IMR-90 (cell line): ENCODE measurements at regions not wholly inside any gene's neighbourhood (a gene's known extent, or its start where the extent isn't known, plus 50 kb on each side); places are given as distances from the start of the nearest gene placed in this dataset.
"Not testable (repeated sequence)": the region's sequence is repeated elsewhere in the genome, so short reads cannot be mapped to it uniquely, and the experiment has no call there.

Experiments
- ATAC-seq: fragments of 200-7000 bp; cut with Tn5 transposase; 2 replicates; pipeline ENCODE4 v1.9.1; 2020; ENCODE audit warnings: low read depth, mild to moderate bottlenecking, moderate library complexity
- BruUV-seq: library from RNA; stranded (reverse); fragments of 400-500 nt; replicated peaks from 2 replicates; lab custom pipeline; 2021; lab: Mats Ljungman, UMichigan
- CTCF ChIA-PET: fragments of 300-600 bp; formaldehyde crosslinking; extraction: SDS; loops from one replicate; lab custom pipeline; 2021; ENCODE audit warnings: antibody characterized with exemption; lab: Yijun Ruan, JAX
- POLR2A ChIA-PET: fragments of 300-600 bp; sonication (Branson Sonifier 250); formaldehyde crosslinking; loops from one replicate; lab custom pipeline; 2022; ENCODE audit warnings: antibody characterized with exemption; ENCODE audit not compliant: unreplicated experiment; lab: Charles Lee
- DNase-seq: peaks from one replicate; pipeline ENCODE4 v3.0.0; 2013
- H2AFZ ChIP-seq: replicated peaks from 2 replicates; pipeline ENCODE3; 2013; ENCODE audit warnings: low read length, mild to moderate bottlenecking; ENCODE audit not compliant: poor library complexity
- H2AK5ac ChIP-seq: 2 replicates; pipeline ENCODE4 v1.6.1; 2013; ENCODE audit warnings: low read depth, low read length, inconsistent platforms
- H2AK9ac ChIP-seq: replicated peaks from 2 replicates; pipeline ENCODE3; 2013; ENCODE audit warnings: mild to moderate bottlenecking, low read depth, low read length, moderate library complexity; ENCODE audit not compliant: poor library complexity
- H2BK120ac ChIP-seq: 2 replicates; pipeline ENCODE4 v1.6.1; 2013; ENCODE audit warnings: low read depth, low read length, inconsistent platforms
- H2BK15ac ChIP-seq: 3 replicates; pipeline ENCODE4 v1.6.1; 2013; ENCODE audit warnings: low read depth, low read length, inconsistent platforms
- H2BK20ac ChIP-seq: 2 replicates; pipeline ENCODE4 v1.6.1; 2013; ENCODE audit warnings: low read depth, mild to moderate bottlenecking, inconsistent platforms, low read length, moderate library complexity
- H2BK5ac ChIP-seq: 2 replicates; pipeline ENCODE4 v1.6.1; 2013; ENCODE audit warnings: mild to moderate bottlenecking, low read depth, low read length, inconsistent platforms; ENCODE audit not compliant: poor library complexity, severe bottlenecking
- H3K14ac ChIP-seq: replicated peaks from 2 replicates; pipeline ENCODE4 v1.6.1; 2013; ENCODE audit warnings: low read depth, low read length, inconsistent platforms
- H3K18ac ChIP-seq: 2 replicates; pipeline ENCODE4 v1.6.1; 2013; ENCODE audit warnings: low read depth, low read length, control low read depth
- H3K23ac ChIP-seq: 2 replicates; pipeline ENCODE4 v1.6.1; 2013; ENCODE audit warnings: low read depth, low read length, inconsistent platforms
- H3K27ac ChIP-seq: 2 replicates; pipeline ENCODE4 v1.5.1; 2013; ENCODE audit warnings: mild to moderate bottlenecking, control low read depth, low read length; ENCODE audit not compliant: insufficient read depth
- H3K27me3 ChIP-seq: 2 replicates; pipeline ENCODE4 v1.6.1; 2013; ENCODE audit warnings: low read length; ENCODE audit not compliant: control insufficient read depth, insufficient read depth
- H3K36me3 ChIP-seq: 2 replicates; pipeline ENCODE4 v1.6.1; 2013; ENCODE audit warnings: low read length, mixed read lengths; ENCODE audit not compliant: control insufficient read depth, insufficient read depth
- H3K4ac ChIP-seq: 2 replicates; pipeline ENCODE4 v1.6.1; 2013; ENCODE audit warnings: low read depth, low read length, inconsistent platforms
- H3K4me1 ChIP-seq: 2 replicates; pipeline ENCODE4 v1.6.1; 2013; ENCODE audit warnings: low read length, mixed read lengths; ENCODE audit not compliant: control insufficient read depth, insufficient read depth
- H3K4me2 ChIP-seq: 2 replicates; pipeline ENCODE4 v1.6.1; 2013; ENCODE audit warnings: low read depth, mild to moderate bottlenecking, control low read depth, low read length, moderate library complexity
- H3K4me3 ChIP-seq: 2 replicates; pipeline ENCODE4 v1.5.1; 2013; ENCODE audit warnings: low read depth, mild to moderate bottlenecking, control low read depth, low read length, moderate library complexity; ENCODE audit not compliant: insufficient read depth
- H3K56ac ChIP-seq: 2 replicates; pipeline ENCODE4 v1.6.1; 2013; ENCODE audit warnings: low read length, inconsistent platforms; ENCODE audit not compliant: insufficient read depth; ENCODE audit errors: extremely low read depth
- H3K79me1 ChIP-seq, 2 experiments: 2 replicates each; pipeline ENCODE4 v1.6.1; 2013; ENCODE audit warnings: low read length in 2 of 2, inconsistent platforms in 1 of 2, low read depth in 1 of 2
- H3K9ac ChIP-seq: 2 replicates; pipeline ENCODE4 v1.6.1; 2013; ENCODE audit warnings: low read depth, low read length, control low read depth
- H3K9me1 ChIP-seq: 2 replicates; pipeline ENCODE4 v1.6.1; 2013; ENCODE audit warnings: low read length, inconsistent platforms; ENCODE audit not compliant: insufficient read depth
- H3K9me3 ChIP-seq: 2 replicates; pipeline ENCODE4 v1.6.1; 2013; ENCODE audit warnings: low read length; ENCODE audit not compliant: control insufficient read depth, insufficient read depth
- H4K20me1 ChIP-seq: 2 replicates; pipeline ENCODE4 v1.6.1; 2013; ENCODE audit warnings: low read length, inconsistent platforms; ENCODE audit not compliant: insufficient read depth
- H4K5ac ChIP-seq: 2 replicates; pipeline ENCODE4 v1.6.1; 2013; ENCODE audit warnings: mild to moderate bottlenecking, low read depth, low read length, control low read depth
- H4K8ac ChIP-seq, 2 experiments: 2 replicates each; pipeline ENCODE4 v1.6.1; 2013; ENCODE audit warnings: low read depth in 2 of 2, low read length in 2 of 2, control low read depth in 1 of 2, inconsistent platforms in 1 of 2
- H4K91ac ChIP-seq: 2 replicates; pipeline ENCODE4 v1.6.1; 2013; ENCODE audit warnings: low read depth, low read length, inconsistent platforms; ENCODE audit not compliant: insufficient read depth
- WGBS, 2 experiments: methylation state at CpG; one replicate each; pipeline versions ENCODE4 v1.1.5 to v1.1.7; 2013; ENCODE audit warnings: missing lambda C conversion rate in 2 of 2; ENCODE audit not compliant: insufficient read length in 1 of 2; ENCODE audit errors: extremely low coverage in 2 of 2; 5-methylcytosine and 5-hydroxymethylcytosine counted together
- dilution Hi-C: fragments of 300-500 bp; cut with HindIII; formaldehyde crosslinking; loops from one replicate; pipeline ENCODE4 v1.14.3; 2018; ENCODE audit warnings: low sequenced_read_pairs; ENCODE audit not compliant: unreplicated experiment
- in situ Hi-C: fragments of 300-500 bp; cut with MboI; formaldehyde crosslinking; loops from 3 replicates; pipeline ENCODE4 v1.14.3; 2019; ENCODE audit warnings: low sequenced_read_pairs, inconsistent platforms, mixed read lengths
- intact Hi-C: fragments of 100-400 bp; cut with micrococcal nuclease; formaldehyde crosslinking; loops from 2 replicates; pipeline ENCODE4 v1.10.0; 2022

DNA sequence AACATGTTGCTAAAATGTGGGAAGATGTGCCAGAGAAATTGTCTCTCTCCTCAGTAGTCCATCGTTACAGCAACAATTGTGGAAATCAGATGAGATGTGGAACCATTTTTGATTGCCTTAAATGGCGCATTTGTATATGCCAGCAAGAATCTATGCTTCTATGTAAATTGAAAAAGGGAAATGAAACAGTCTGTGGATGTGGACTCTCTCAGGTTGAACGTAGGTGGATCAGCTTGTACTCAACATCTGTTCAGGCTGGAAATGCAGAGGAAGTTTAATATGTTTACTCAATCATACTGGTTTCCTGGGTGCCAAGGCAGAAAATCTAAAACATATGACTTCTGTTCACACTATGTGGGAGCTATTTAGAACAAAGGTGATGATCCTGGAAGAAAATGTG is 490.7 kb upstream of the ZNF337 start:
- H2AK9ac ChIP-seq, H3K9ac ChIP-seq, H3K9me3 ChIP-seq, H3K27me3 ChIP-seq, H3K4me3 ChIP-seq, dilution Hi-C loops, H3K23ac ChIP-seq, H2AK5ac ChIP-seq, H2AFZ ChIP-seq, H3K4ac ChIP-seq, H3K14ac ChIP-seq, ATAC-seq, intact Hi-C loops, H3K79me1 ChIP-seq, H2BK20ac ChIP-seq, H2BK5ac ChIP-seq, H3K27ac ChIP-seq, in situ Hi-C loops, CTCF ChIA-PET, DNase-seq, H4K91ac ChIP-seq, H4K5ac ChIP-seq, H3K4me1 ChIP-seq, H3K9me1 ChIP-seq, H4K20me1 ChIP-seq, H3K18ac ChIP-seq, H3K36me3 ChIP-seq, BruUV-seq, H2BK120ac ChIP-seq, H4K8ac ChIP-seq, H3K56ac ChIP-seq, H2BK15ac ChIP-seq, H3K4me2 ChIP-seq: not testable (repeated sequence)
- no CpG with 5 or more reads among the region's 3 CpGs for WGBS, 2 experiments
- POLR2A ChIA-PET = interaction anchor here (0.6 kb wide), 1 partner anchor 1537 kb away, joined by 3 read pairs; no protein-coding TSS in a partner anchor
